GM18520 (cell line): ENCODE measurements at regions not wholly inside any gene's neighbourhood (a gene's known extent, or its start where the extent isn't known, plus 50 kb on each side); places are given as distances from the start of the nearest gene placed in this dataset.

Source experiments
- ATAC-seq: cut with Tn5 transposase; IDR thresholded peaks from one replicate; pipeline ENCODE4 v1.9.1; 2021; ENCODE audit not compliant: unreplicated experiment

- ATAC-seq: no peak
These were observed 56.6 kb upstream of the KCNG1 start for GRCh38 chr20:51079488-51079887.

DNA sequence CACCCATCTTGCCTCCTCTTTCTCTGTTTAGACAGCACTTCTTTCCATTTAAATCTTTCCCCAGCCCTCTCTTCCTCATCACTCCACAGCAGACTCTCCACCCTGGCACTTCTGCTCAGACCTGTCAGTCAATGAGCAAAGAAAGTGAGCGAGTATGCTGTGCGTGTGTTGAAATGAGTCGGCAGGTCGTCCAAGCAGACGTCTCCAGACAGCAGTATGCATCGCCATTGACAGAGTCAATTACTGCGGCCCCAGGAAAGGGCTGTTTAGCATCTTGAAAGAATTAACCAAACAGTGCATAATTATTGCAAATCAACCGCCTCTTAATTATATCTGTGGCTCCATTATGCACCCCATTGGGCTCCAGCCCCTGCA lies 54.8 kb upstream of the KCNG1 start:
- no peak for ATAC-seq

DNA sequence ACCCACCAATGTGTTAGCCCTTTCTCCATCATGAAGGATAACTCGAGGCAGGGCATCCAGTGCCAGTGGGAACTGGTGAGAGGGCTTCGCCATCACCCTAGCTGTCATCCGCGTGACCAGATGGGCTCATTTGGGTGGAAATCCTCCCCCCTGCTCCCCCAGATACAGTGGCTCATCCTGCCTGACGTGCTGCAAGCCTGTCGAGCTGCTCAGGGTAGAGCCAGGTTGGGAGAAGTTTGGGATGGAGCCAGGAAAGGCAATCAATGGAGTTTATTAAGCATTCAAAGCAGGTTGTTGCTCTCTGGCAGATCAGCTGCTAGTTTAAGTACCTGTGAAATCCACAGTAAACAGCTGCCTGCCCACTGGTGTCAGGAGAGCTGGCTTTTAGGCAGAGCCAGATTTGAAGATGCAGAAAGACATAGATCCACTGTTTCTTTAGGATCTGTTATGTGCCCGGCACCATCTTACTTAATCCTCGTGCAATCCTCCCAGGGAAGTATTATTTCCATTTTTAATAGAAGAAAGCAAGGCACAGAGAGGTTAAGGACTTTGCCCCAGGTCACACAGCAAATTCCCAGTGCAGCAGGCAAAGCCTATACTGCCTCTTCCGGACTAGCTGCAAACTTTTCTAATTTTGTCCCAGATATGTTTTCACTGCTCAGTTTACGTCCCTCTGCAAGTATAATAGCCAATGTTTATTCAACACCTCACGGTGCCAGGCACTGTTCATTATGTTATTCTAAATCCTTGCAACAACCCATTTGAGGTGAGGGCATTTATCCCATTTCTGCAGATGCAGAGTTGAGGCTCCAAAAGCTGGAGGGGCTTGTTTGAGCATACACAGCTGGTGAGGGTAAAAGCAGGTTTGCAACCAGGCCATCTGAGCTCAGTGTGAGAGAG lies 54.1 kb upstream of the KCNG1 start:
- ATAC-seq: no peak

DNA sequence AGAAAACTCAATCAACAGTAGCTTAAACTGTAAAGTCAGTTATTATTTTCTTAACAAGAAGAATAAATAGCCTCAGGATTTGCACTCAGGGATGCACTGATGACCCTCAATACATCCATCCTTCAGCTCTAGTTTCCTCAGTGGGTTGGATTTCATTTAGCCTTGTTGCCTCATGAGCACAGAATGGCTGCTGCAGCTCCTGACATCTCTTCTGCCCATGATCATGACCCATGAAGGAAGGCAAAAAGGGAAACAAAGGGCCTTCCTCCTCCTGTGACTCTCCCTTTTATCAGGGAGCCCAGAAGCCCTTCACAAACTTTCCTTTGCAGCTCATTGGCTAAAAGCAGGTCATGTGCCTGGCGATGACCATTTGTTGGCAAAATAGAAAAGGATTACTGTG lies 51.2 kb upstream of the KCNG1 start:
- no peak for ATAC-seq
